ENCODE measurements at regions not wholly inside any gene's neighbourhood (a gene's known extent, or its start where the extent isn't known, plus 50 kb on each side); places are given as distances from the start of the nearest gene placed in this dataset.
A peak's percentile ranks its signal among the peaks of the same experiment; 100 is the strongest.

- no peak for TF ChIP-seq CTCF (IDR thresholded peaks at IDR 0.05)
- peaks cover 10% of the 10 kb centered on the region for H3K9me3 Mint-ChIP-seq
- DNase-seq = peak; percentile 89
- H3K4me3 Mint-ChIP-seq = peak overlapping the region; percentile 45; the same call in 1 of the 2 replicates
- H3K4me1 Mint-ChIP-seq (ENCODE audit: low read depth) = peaks cover 32% of the 10 kb centered on the region; the same call in 1 of the 2 replicates
- H3K27me3 Mint-ChIP-seq (ENCODE audit: insufficient read depth) = no peaks in the 10 kb centered on the region; the same call in 1 of the 2 replicates
- peak overlapping the region; percentile 91 for H3K27ac Mint-ChIP-seq
- H3K36me3 Mint-ChIP-seq (ENCODE audit: low read depth) = no peaks in the 10 kb centered on the region
Measured at GRCh38 chr12:126668538-126668937, 1598.4 kb upstream of the TMEM132C start.

GRCh38 chr12:126668961-126669360 is 1598.0 kb upstream of the TMEM132C start:
- Mint-ChIP-seq H3K27ac (peak overlapping the region; percentile 91), H3K27me3 (ENCODE audit: insufficient read depth) (no peaks in the 10 kb centered on the region; the same call in 1 of the 2 replicates), H3K4me1 (ENCODE audit: low read depth) (peaks cover 32% of the 10 kb centered on the region; the same call in 1 of the 2 replicates), H3K9me3 (peaks cover 7% of the 10 kb centered on the region), H3K4me3 (peak overlapping the region; percentile 45; the same call in 1 of the 2 replicates), H3K36me3 (ENCODE audit: low read depth) (no peaks in the 10 kb centered on the region)
- TF ChIP-seq CTCF (IDR thresholded peaks at IDR 0.05) = no peak
- DNase-seq = peak; percentile 60

GRCh38 chr12:126676434-126676833 is 1590.5 kb upstream of the TMEM132C start:
- no peaks in the 10 kb centered on the region; the same call in 1 of the 2 replicates for H3K9me3 Mint-ChIP-seq
- peaks cover 3% of the 10 kb centered on the region; the same call in 1 of the 2 replicates for H3K27me3 Mint-ChIP-seq (ENCODE audit: insufficient read depth)
- H3K4me3 Mint-ChIP-seq = no peak overlapping the region
- H3K27ac Mint-ChIP-seq = no peak overlapping the region
- no peaks in the 10 kb centered on the region for H3K36me3 Mint-ChIP-seq (ENCODE audit: low read depth)
- H3K4me1 Mint-ChIP-seq (ENCODE audit: low read depth) = no peaks in the 10 kb centered on the region
- no peak for TF ChIP-seq CTCF (IDR thresholded peaks at IDR 0.05)
- DNase-seq = no peak

GRCh38 chr12:126681676-126682075 is 1585.3 kb upstream of the TMEM132C start:
- TF ChIP-seq CTCF (IDR thresholded peaks at IDR 0.05) = no peak
- Mint-ChIP-seq H3K9me3 (peaks cover 34% of the 10 kb centered on the region), H3K36me3 (ENCODE audit: low read depth) (no peaks in the 10 kb centered on the region; the same call in 1 of the 2 replicates), H3K27me3 (ENCODE audit: insufficient read depth) (peaks cover 1% of the 10 kb centered on the region; the same call in 1 of the 2 replicates), H3K4me1 (ENCODE audit: low read depth) (no peaks in the 10 kb centered on the region), H3K27ac (no peak overlapping the region), H3K4me3 (no peak overlapping the region)
- no peak for DNase-seq

GRCh38 chr12:126684703-126685102 is 1582.3 kb upstream of the TMEM132C start:
- Mint-ChIP-seq H3K4me3 (no peak overlapping the region), H3K4me1 (ENCODE audit: low read depth) (no peaks in the 10 kb centered on the region)

More at GRCh38 chr12:126684703-126685102, 1582.3 kb upstream of the TMEM132C start:
- DNase-seq = no peak
- Mint-ChIP-seq H3K27ac (no peak overlapping the region), H3K36me3 (ENCODE audit: low read depth) (no peaks in the 10 kb centered on the region; the same call in 1 of the 2 replicates), H3K9me3 (peaks cover 37% of the 10 kb centered on the region), H3K27me3 (ENCODE audit: insufficient read depth) (peaks cover 1% of the 10 kb centered on the region; the same call in 1 of the 2 replicates)
- no peak for TF ChIP-seq CTCF (IDR thresholded peaks at IDR 0.05)
